LNCAP (cell line): ENCODE measurements at regions not wholly inside any gene's neighbourhood (a gene's known extent, or its start where the extent isn't known, plus 50 kb on each side); places are given as distances from the start of the nearest gene placed in this dataset.

Source experiments
- TF ChIP-seq, protein P1 (sequence below): fragments of 450-650 bp; IDR thresholded peaks from 2 replicates; pipeline ENCODE4 v1.5.1; 2017; ENCODE audit warnings: mild to moderate bottlenecking

DNA sequence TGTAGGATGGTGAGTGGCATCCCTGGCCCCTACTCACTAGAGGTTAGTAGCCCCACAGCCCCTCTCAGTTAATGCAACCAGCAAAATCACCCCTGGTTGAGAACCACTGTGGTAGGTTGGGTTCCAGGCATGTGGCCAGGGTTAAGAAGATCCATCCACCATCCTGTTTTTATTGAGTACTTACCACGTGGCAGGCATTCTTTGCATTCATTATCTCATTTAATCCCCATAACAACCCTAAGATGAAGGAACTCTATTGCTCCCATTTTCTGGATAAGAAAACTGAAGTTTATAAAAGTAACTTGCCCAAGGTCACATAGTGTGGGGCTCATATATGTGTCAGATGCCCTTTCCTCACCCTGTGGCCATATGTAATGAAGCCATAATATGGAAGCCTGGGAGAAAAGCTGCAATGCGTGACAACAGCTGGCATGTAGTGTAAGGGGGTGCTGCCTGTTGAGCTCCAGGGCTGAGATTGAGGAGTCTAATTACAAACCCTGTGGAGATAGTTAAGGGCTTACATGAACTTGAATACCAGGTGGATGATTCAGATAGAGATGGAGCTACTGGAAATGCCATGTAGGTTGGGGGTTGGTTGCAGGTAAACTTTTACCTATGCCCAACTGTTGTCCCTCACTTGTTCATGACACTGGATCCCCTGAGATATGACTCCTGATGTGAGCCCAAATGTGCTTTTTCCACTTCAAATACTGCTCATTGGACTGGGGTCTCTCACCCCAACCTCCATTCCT, 100.2 kb upstream of the PGRMC2 start:
- TF ChIP-seq, protein P1, sequence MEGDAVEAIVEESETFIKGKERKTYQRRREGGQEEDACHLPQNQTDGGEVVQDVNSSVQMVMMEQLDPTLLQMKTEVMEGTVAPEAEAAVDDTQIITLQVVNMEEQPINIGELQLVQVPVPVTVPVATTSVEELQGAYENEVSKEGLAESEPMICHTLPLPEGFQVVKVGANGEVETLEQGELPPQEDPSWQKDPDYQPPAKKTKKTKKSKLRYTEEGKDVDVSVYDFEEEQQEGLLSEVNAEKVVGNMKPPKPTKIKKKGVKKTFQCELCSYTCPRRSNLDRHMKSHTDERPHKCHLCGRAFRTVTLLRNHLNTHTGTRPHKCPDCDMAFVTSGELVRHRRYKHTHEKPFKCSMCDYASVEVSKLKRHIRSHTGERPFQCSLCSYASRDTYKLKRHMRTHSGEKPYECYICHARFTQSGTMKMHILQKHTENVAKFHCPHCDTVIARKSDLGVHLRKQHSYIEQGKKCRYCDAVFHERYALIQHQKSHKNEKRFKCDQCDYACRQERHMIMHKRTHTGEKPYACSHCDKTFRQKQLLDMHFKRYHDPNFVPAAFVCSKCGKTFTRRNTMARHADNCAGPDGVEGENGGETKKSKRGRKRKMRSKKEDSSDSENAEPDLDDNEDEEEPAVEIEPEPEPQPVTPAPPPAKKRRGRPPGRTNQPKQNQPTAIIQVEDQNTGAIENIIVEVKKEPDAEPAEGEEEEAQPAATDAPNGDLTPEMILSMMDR: no peak

GRCh38 chr4:128386761-128387599, 99.4 kb upstream of the PGRMC2 start:
- TF ChIP-seq, protein P1: no peak

DNA sequence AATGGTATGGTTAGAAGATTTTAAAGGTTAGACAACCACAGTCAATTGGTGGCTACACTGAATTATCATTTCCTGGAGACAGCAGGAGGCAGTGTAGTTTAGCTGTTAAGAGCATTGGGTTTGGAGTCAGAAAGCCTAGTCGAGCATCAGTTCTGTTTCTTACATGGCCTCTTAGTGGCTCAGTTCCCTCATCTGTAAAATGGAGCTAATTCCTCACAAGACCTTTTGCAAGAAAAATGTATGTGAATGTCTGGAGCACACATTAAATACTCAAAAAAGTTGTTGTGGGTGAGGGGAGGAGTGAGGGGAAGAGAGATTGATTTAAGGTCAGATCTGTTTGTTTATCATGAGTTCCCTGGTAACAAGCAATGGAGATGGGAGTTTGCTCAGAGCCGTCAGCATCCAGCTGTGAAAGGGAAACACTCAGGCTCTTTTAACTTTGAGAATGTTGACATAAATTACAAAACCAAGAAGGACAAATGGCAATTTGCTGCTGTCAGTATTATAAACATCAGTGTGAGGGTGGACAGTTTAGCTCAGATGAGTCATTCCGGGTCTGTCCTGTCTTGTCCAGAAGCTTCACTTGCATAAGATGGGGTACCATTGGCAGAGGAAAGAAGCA, 98.2 kb upstream of the PGRMC2 start:
- TF ChIP-seq, protein P1: peak; percentile 23; the same call in 1 of the 2 replicates

DNA sequence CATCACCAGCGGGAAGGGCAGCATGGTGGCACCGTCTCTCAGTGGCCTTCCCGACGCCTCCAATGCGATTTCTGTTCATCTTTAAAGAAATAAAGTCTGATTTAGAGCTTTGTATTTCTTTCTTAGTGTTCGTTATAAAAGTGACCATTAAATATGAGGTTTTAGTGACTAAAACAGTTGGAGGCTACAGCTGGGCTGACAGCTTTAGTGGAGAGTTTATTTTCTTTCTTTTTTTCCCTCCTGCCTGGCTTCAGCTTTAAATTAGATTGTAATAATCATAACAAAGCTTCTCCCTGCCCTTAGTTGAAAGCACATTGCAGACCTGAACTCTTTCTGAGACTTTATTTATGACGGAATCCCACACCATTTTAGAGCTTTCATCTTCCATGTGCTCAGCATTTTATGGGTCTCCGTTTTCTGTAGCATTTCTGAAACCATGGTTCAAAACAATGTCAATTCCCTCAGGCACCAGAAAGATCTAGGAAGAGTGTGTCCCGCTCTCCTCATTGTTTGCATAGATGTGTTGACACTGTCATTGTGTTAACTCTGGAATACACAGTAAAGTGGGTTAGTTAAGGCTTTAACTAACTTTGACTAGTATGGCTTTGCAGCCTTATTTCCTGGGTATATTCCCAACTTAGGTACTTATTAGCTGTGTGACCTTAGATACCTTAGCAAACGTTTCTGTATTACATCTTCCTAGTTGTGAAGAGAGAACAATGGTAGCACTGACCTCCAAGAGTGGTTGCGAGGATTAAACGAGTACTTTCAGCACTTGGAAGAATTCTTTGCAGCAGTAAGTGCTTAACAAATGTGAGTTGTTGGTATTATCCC, 97.4 kb upstream of the PGRMC2 start:
- TF ChIP-seq, protein P1: no peak

DNA sequence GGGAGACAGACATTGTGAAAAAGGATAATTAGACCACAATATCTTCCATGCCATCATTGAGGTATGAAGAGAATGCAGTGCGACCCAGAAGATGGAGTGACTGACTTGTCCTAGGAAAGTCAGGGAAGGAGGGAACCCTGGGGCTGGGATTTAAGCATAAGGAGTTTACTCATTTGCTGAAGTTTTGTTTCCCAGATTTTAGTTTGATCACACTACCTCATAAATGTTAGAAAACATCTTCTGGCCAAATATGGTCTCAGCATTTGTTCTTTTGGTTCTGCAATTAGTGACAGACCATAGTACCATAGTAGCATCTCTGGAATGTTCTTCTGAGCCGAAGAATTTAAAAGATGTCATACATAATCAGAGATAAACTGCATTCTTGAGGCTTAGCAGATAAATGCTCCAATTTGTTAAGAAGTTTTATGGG, 96.5 kb upstream of the PGRMC2 start:
- TF ChIP-seq, protein P1: no peak

GRCh38 chr4:128381748-128382559, 94.3 kb upstream of the PGRMC2 start:
- TF ChIP-seq, protein P1: no peak
